ENCODE measurements at regions not wholly inside any gene's neighbourhood (a gene's known extent, or its start where the extent isn't known, plus 50 kb on each side); places are given as distances from the start of the nearest gene placed in this dataset.
"Not testable (repeated sequence)": the region's sequence is repeated elsewhere in the genome, so short reads cannot be mapped to it uniquely, and the experiment has no call there.

GRCh38 chr13:50543782-50544181 lies 299.7 kb downstream of the DLEU7 start:
- no peaks in the 10 kb centered on the region for H3K36me3 Mint-ChIP-seq
- no peak overlapping the region for H3K4me3 Mint-ChIP-seq
- DNase-seq (ENCODE audit: low spot score in 2 of 2): no peak
- H3K4me1 Mint-ChIP-seq: no peaks in the 10 kb centered on the region
- no peak overlapping the region for H3K27ac Mint-ChIP-seq
- no peak for ATAC-seq
- no peaks in the 10 kb centered on the region for H3K9me3 Mint-ChIP-seq

DNA sequence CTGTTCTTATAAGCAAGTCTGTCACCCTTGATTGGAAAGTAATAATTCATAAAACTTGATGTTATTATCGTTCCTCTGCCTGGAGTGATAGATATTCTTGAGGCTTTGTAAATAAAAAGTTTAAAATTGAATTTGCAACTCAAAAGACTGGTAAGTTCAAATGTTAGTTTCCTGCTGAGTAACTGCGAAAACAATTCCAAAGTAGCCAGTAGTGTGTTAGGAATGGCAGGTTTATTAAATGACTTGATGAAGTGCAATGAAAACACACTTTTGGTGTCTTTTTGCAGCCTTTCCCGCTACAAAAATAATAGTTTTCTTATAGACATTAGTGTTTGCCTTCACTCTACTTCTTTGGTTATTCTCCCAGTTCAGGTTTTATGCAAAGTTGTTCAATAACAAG lies 299.3 kb downstream of the DLEU7 start:
- DNase-seq (ENCODE audit: low spot score in 2 of 2) (no peak), ATAC-seq (no peak)
- Mint-ChIP-seq H3K4me3 (no peak overlapping the region), H3K9me3 (no peaks in the 10 kb centered on the region), H3K36me3 (no peaks in the 10 kb centered on the region), H3K27ac (no peak overlapping the region), H3K4me1 (no peaks in the 10 kb centered on the region)

GRCh38 chr13:50547175-50547574 lies 296.3 kb downstream of the DLEU7 start:
- not testable (repeated sequence) for DNase-seq (ENCODE audit: low spot score in 2 of 2); H3K27ac Mint-ChIP-seq; H3K4me1 Mint-ChIP-seq; ATAC-seq; H3K36me3 Mint-ChIP-seq; H3K4me3 Mint-ChIP-seq; H3K9me3 Mint-ChIP-seq

DNA sequence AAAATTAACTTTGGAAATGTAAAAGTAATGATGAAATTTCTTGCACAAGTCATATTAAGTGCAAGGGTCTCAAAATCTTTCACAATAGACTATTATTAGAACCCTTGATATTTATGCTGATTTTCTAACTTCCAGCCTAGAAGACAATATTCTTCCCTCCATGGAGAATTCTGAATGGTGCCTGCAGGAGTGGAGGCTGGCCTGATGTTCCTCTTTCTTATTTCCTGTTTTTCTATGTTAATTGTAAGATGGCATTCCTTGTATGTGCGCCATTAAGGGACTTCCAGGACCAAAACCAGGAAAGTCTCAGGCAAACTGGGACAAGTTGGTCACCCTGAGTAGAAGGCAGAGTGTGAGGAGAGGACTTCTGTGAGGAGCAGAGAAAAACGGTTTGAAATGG lies 294.9 kb downstream of the DLEU7 start:
- Mint-ChIP-seq H3K27ac (no peak overlapping the region), H3K4me3 (no peak overlapping the region)

GRCh38 chr13:50549221-50549942 lies 294.1 kb downstream of the DLEU7 start:
- ATAC-seq (no peak), DNase-seq (ENCODE audit: low spot score in 2 of 2) (no peak)
- Mint-ChIP-seq H3K27ac (no peak overlapping the region), H3K36me3 (no peaks in the 10 kb centered on the region), H3K4me1 (no peaks in the 10 kb centered on the region), H3K4me3 (no peak overlapping the region), H3K9me3 (peaks cover 3% of the 10 kb centered on the region)

More for the DNA sequence above, 294.9 kb downstream of the DLEU7 start:
- no peak for DNase-seq (ENCODE audit: low spot score in 2 of 2)
- no peak for ATAC-seq
- H3K9me3 Mint-ChIP-seq: no peaks in the 10 kb centered on the region
- H3K36me3 Mint-ChIP-seq: no peaks in the 10 kb centered on the region
- H3K4me1 Mint-ChIP-seq: no peaks in the 10 kb centered on the region

GRCh38 chr13:50550151-50550550 lies 293.3 kb downstream of the DLEU7 start:
- H3K36me3 Mint-ChIP-seq: no peaks in the 10 kb centered on the region
- no peaks in the 10 kb centered on the region for H3K4me1 Mint-ChIP-seq
- no peak for ATAC-seq
- no peak overlapping the region for H3K4me3 Mint-ChIP-seq
- H3K9me3 Mint-ChIP-seq: peaks cover 3% of the 10 kb centered on the region
- no peak for DNase-seq (ENCODE audit: low spot score in 2 of 2)
- H3K27ac Mint-ChIP-seq: no peak overlapping the region

DNA sequence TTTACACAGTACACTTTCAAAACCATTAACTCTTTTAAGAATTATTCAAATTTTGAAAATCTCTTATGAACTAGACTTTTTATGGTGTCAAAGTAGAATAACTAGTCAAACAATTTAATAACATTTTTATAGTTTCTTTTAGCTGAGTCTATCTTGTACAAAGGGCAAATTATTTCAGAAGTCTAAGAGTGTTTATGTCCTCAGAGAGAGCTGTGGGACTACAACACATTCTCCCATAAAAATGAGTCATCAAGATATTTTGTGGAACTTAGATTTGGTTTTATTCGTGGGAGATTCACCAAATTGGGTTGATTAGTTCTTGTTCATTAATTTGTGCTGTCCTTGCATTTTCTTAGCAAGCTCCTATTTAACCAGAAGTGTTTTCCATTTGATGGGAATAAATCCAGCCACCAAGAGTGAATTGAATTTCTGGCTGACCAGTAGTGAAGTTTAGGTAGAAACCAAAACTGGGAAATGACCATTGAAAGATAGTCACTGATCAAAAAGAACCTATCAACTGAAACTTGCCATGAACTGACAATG lies 291.0 kb downstream of the DLEU7 start:
- Mint-ChIP-seq H3K27ac (no peak overlapping the region), H3K36me3 (no peaks in the 10 kb centered on the region), H3K4me1 (no peaks in the 10 kb centered on the region), H3K4me3 (no peak overlapping the region), H3K9me3 (peaks cover 3% of the 10 kb centered on the region)
- DNase-seq (ENCODE audit: low spot score in 2 of 2) (no peak), ATAC-seq (no peak)

- no peaks in the 10 kb centered on the region for H3K36me3 Mint-ChIP-seq
- ATAC-seq (no peak), DNase-seq (ENCODE audit: low spot score in 2 of 2) (no peak)
- no peak overlapping the region for H3K27ac Mint-ChIP-seq
- H3K9me3 Mint-ChIP-seq: peaks cover 3% of the 10 kb centered on the region
- H3K4me1 Mint-ChIP-seq: no peaks in the 10 kb centered on the region
- no peak overlapping the region for H3K4me3 Mint-ChIP-seq
Measured at GRCh38 chr13:50561739-50562138, 281.8 kb downstream of the DLEU7 start.

DNA sequence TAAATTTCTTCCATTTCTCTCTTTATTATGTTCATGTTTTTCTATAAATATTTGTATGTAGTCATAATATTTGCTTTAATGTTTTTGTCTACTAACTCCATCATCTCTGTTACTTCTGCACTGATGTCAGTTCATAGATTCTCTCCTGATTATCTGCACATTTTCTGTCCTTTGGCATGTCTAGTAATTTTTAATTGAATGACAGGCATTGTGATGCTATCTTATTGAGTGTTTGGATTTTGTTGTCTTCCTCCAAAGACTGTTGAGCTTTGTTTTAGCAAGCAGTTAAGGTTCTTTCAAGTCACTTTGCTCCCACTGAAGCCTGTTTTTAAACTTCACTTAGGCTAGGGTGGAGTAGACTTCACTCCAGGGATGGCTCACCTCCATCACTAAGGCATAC lies 276.8 kb downstream of the DLEU7 start:
- no peak for DNase-seq (ENCODE audit: low spot score in 2 of 2)
- Mint-ChIP-seq H3K27ac (no peak overlapping the region), H3K36me3 (no peaks in the 10 kb centered on the region), H3K4me1 (no peaks in the 10 kb centered on the region), H3K9me3 (peaks cover 10% of the 10 kb centered on the region), H3K4me3 (no peak overlapping the region)
- ATAC-seq: no peak

DNA sequence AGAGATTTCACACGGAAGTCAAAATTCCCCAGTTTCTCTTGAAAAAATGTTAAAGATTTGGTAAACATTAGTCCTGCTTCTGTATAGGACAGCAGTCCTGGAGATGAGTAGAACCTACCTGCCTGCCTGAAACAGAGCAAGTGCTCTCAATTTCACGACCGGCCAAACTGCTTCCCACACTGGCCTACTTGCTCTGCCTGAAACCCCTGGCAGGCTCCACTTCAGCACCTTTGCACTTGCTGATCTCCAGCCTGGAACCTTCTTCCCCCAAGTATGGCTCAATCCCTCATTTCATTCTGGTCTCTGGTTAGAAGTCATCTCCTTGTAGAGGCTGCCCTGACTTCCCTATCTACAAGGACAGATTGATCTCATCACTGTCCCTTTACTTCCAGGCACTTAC lies 271.4 kb downstream of the DLEU7 start:
- Mint-ChIP-seq H3K4me1 (peaks cover 6% of the 10 kb centered on the region), H3K9me3 (peaks cover 5% of the 10 kb centered on the region), H3K36me3 (no peaks in the 10 kb centered on the region), H3K27ac (no peak overlapping the region), H3K4me3 (no peak overlapping the region)
- ATAC-seq: no peak
- DNase-seq (ENCODE audit: low spot score in 2 of 2): peak in 1 of 2 donors; percentile 18

DNA sequence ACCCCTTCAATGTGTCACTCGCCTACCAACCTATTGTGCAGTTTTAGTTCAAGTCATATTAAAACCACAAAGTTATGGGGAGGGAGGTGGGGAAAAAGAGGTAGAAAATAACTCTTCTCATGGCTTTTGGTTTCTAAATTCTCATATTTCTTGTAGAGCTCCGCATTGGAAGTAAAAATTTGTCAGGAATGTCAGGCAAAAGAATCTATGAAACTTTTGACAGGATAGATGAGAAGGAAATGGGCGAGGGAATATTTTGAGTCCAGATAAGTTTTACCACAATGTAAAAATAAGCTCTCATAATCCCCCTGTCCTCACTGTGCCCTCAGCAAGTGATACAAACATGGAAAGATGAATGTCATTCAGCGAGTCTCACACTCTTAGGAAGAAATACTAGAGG lies 270.4 kb downstream of the DLEU7 start:
- H3K4me1 Mint-ChIP-seq: peaks cover 6% of the 10 kb centered on the region
- no peak for ATAC-seq
- H3K27ac Mint-ChIP-seq: no peak overlapping the region
- peak in 1 of 2 donors; percentile 2 for DNase-seq (ENCODE audit: low spot score in 2 of 2)
- H3K36me3 Mint-ChIP-seq: no peaks in the 10 kb centered on the region
- no peak overlapping the region for H3K4me3 Mint-ChIP-seq
- no peaks in the 10 kb centered on the region for H3K9me3 Mint-ChIP-seq

GRCh38 chr13:50574731-50575130 lies 268.8 kb downstream of the DLEU7 start:
- peaks cover 6% of the 10 kb centered on the region for H3K4me1 Mint-ChIP-seq
- H3K9me3 Mint-ChIP-seq: no peaks in the 10 kb centered on the region
- H3K27ac Mint-ChIP-seq: no peak overlapping the region
- DNase-seq (ENCODE audit: low spot score in 2 of 2) (no peak), ATAC-seq (no peak)
- H3K36me3 Mint-ChIP-seq: no peaks in the 10 kb centered on the region
- no peak overlapping the region for H3K4me3 Mint-ChIP-seq

- no peak overlapping the region for H3K27ac Mint-ChIP-seq
Measured at GRCh38 chr13:50575138-50575537, 268.4 kb downstream of the DLEU7 start.

GRCh38 chr13:50576156-50576555 lies 267.3 kb downstream of the DLEU7 start:
- Mint-ChIP-seq H3K9me3 (no peaks in the 10 kb centered on the region), H3K4me1 (peaks cover 6% of the 10 kb centered on the region)
- ATAC-seq: no peak

More at GRCh38 chr13:50575138-50575537, 268.4 kb downstream of the DLEU7 start:
- H3K9me3 Mint-ChIP-seq: no peaks in the 10 kb centered on the region
- peaks cover 6% of the 10 kb centered on the region for H3K4me1 Mint-ChIP-seq
- no peak overlapping the region for H3K4me3 Mint-ChIP-seq
- ATAC-seq (no peak), DNase-seq (ENCODE audit: low spot score in 2 of 2) (no peak)
- H3K36me3 Mint-ChIP-seq: no peaks in the 10 kb centered on the region

DNA sequence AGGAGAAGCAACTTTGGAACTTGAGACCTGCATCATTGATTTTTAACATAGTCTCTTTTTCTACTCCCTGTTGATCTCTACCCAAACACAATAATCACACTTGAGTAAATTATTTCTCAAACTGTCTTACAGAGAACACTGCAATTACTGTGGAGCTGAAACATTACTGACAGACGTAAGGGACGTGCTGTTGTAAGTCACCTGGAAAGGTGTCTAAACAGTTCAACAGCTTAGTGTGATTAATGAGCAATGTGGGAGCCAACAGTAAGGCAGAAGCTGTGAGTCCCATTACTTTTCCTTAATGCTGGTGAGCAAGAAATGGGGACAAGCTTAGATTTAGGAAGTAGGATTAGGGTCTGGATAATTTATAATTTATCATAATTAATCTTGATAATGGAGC lies 265.7 kb downstream of the DLEU7 start:
- Mint-ChIP-seq H3K4me3 (no peak overlapping the region), H3K36me3 (no peaks in the 10 kb centered on the region), H3K27ac (no peak overlapping the region), H3K9me3 (no peaks in the 10 kb centered on the region), H3K4me1 (peaks cover 6% of the 10 kb centered on the region)
- ATAC-seq (no peak), DNase-seq (ENCODE audit: low spot score in 2 of 2) (no peak)

More at GRCh38 chr13:50576156-50576555, 267.3 kb downstream of the DLEU7 start:
- no peak for DNase-seq (ENCODE audit: low spot score in 2 of 2)
- H3K4me3 Mint-ChIP-seq: no peak overlapping the region
- H3K27ac Mint-ChIP-seq: no peak overlapping the region
- no peaks in the 10 kb centered on the region for H3K36me3 Mint-ChIP-seq

- Mint-ChIP-seq H3K27ac (no peak overlapping the region), H3K36me3 (no peaks in the 10 kb centered on the region), H3K4me3 (no peak overlapping the region), H3K4me1 (no peaks in the 10 kb centered on the region), H3K9me3 (no peaks in the 10 kb centered on the region)
- DNase-seq (ENCODE audit: low spot score in 2 of 2) (no peak), ATAC-seq (no peak)
Measured at GRCh38 chr13:50580684-50581305, 262.7 kb downstream of the DLEU7 start.

Data from stimulated activated effector memory CD8-positive, alpha-beta T cell treated with anti-CD3 and anti-CD28 coated beads, Interleukin-12 subunit alpha, Interleukin-12 subunit beta, amount 100 ng/mL, for 72 hours (primary cell).